ENCODE measurements at regions not wholly inside any gene's neighbourhood (a gene's known extent, or its start where the extent isn't known, plus 50 kb on each side); places are given as distances from the start of the nearest gene placed in this dataset.

GRCh38 chr4:123256901-123257300 is 139.7 kb upstream of the SPRY1 start:
- peaks cover 17% of the 10 kb centered on the region for H3K4me1 ChIP-seq
- intact Hi-C loops (cut with DNase I): no loop called here
- H3K27me3 ChIP-seq: no peaks in the 10 kb centered on the region

GRCh38 chr4:123257591-123257990 is 139.0 kb upstream of the SPRY1 start:
- H3K4me3 ChIP-seq: no peak overlapping the region
- no peaks in the 10 kb centered on the region for H3K27me3 ChIP-seq
- no peaks in the 10 kb centered on the region for H3K36me3 ChIP-seq
- TF ChIP-seq CTCF (IDR thresholded peaks at IDR 0.05): no peak
- TF ChIP-seq POLR2A (IDR thresholded peaks at IDR 0.05): no peak
- TF ChIP-seq POLR2AphosphoS5 (IDR thresholded peaks at IDR 0.05; ENCODE audit: insufficient read depth in 1 of 2, low read depth in 1 of 2): no peak
- H3K4me1 ChIP-seq: peaks cover 17% of the 10 kb centered on the region
- no peak for DNase-seq (ENCODE audit: extremely low spot score in 2 of 2)
- intact Hi-C loops (cut with DNase I): no loop called here
- H3K27ac ChIP-seq: no peak overlapping the region
- H3K9me3 ChIP-seq: no peaks in the 10 kb centered on the region

More at GRCh38 chr4:123256901-123257300, 139.7 kb upstream of the SPRY1 start:
- Histone ChIP-seq H3K9me3 (no peaks in the 10 kb centered on the region), H3K4me3 (no peak overlapping the region), H3K27ac (no peak overlapping the region), H3K36me3 (no peaks in the 10 kb centered on the region)
- no peak for TF ChIP-seq POLR2A (IDR thresholded peaks at IDR 0.05)
- TF ChIP-seq CTCF (IDR thresholded peaks at IDR 0.05): no peak
- no peak for TF ChIP-seq POLR2AphosphoS5 (IDR thresholded peaks at IDR 0.05; ENCODE audit: insufficient read depth in 1 of 2, low read depth in 1 of 2)
- DNase-seq (ENCODE audit: extremely low spot score in 2 of 2): no peak

- H3K4me1 ChIP-seq: peaks cover 17% of the 10 kb centered on the region
These were observed 136.6 kb upstream of the SPRY1 start for GRCh38 chr4:123259676-123260646.

GRCh38 chr4:123260653-123261052 is 135.9 kb upstream of the SPRY1 start:
- Histone ChIP-seq H3K27me3 (no peaks in the 10 kb centered on the region), H3K27ac (no peak overlapping the region)
- intact Hi-C loops (cut with DNase I): loop anchor here (2.0 kb wide), 1 partner anchor 22 kb away; no protein-coding TSS in a partner anchor

More at GRCh38 chr4:123259676-123260646, 136.6 kb upstream of the SPRY1 start:
- TF ChIP-seq POLR2AphosphoS5 (IDR thresholded peaks at IDR 0.05; ENCODE audit: insufficient read depth in 1 of 2, low read depth in 1 of 2): no peak
- TF ChIP-seq POLR2A (IDR thresholded peaks at IDR 0.05): no peak
- TF ChIP-seq CTCF (IDR thresholded peaks at IDR 0.05): no peak
- Histone ChIP-seq H3K36me3 (no peaks in the 10 kb centered on the region), H3K4me3 (no peak overlapping the region), H3K9me3 (no peaks in the 10 kb centered on the region), H3K27me3 (no peaks in the 10 kb centered on the region), H3K27ac (no peak overlapping the region)
- DNase-seq (ENCODE audit: extremely low spot score in 2 of 2): no peak
- intact Hi-C loops (cut with DNase I): loop anchor here (2.0 kb wide), 1 partner anchor 21 kb away; no protein-coding TSS in a partner anchor

More at GRCh38 chr4:123260653-123261052, 135.9 kb upstream of the SPRY1 start:
- Histone ChIP-seq H3K4me1 (peaks cover 17% of the 10 kb centered on the region), H3K9me3 (no peaks in the 10 kb centered on the region), H3K36me3 (no peaks in the 10 kb centered on the region), H3K4me3 (no peak overlapping the region)
- no peak for TF ChIP-seq POLR2A (IDR thresholded peaks at IDR 0.05)
- TF ChIP-seq POLR2AphosphoS5 (IDR thresholded peaks at IDR 0.05; ENCODE audit: insufficient read depth in 1 of 2, low read depth in 1 of 2): no peak
- no peak for TF ChIP-seq CTCF (IDR thresholded peaks at IDR 0.05)
- no peak for DNase-seq (ENCODE audit: extremely low spot score in 2 of 2)

Measured in vagina (tissue), 2 donors.